Endodermal cell (in vitro differentiated cells): ENCODE measurements at regions not wholly inside any gene's neighbourhood (a gene's known extent, or its start where the extent isn't known, plus 50 kb on each side); places are given as distances from the start of the nearest gene placed in this dataset.

ENCODE experiments used
- DNase-seq: peaks from one replicate; pipeline ENCODE4 v3.0.0-alpha.2; 2017
- H3K27ac ChIP-seq: 2 replicates; pipeline ENCODE4 v1.5.1; 2013; ENCODE audit warnings: mild to moderate bottlenecking, low read depth, low read length, moderate library complexity
- H3K27me3 ChIP-seq: 2 replicates; pipeline ENCODE4 v1.6.1; 2013; ENCODE audit warnings: mild to moderate bottlenecking, low read length, moderate library complexity; ENCODE audit not compliant: insufficient read depth, control insufficient read depth, poor library complexity, severe bottlenecking
- H3K36me3 ChIP-seq: 2 replicates; pipeline ENCODE4 v1.7.0; 2013; ENCODE audit warnings: mild to moderate bottlenecking, low read length, moderate library complexity; ENCODE audit not compliant: control insufficient read depth, insufficient read depth
- H3K4me1 ChIP-seq: one replicate; pipeline ENCODE4 v1.7.0; 2013; ENCODE audit warnings: low read length; ENCODE audit not compliant: control insufficient read depth, insufficient read depth
- H3K4me3 ChIP-seq: 2 replicates; pipeline ENCODE4 v1.5.1; 2013; ENCODE audit warnings: mild to moderate bottlenecking, low read length, moderate library complexity
- H3K9ac ChIP-seq: 2 replicates; pipeline ENCODE4 v1.6.1; 2013; ENCODE audit warnings: mild to moderate bottlenecking, low read length, moderate library complexity; ENCODE audit not compliant: poor library complexity, severe bottlenecking; ENCODE audit errors: extremely low read depth
- H3K9me3 ChIP-seq: 2 replicates; pipeline ENCODE4 v1.6.1; 2013; ENCODE audit warnings: mild to moderate bottlenecking, low read length, moderate library complexity; ENCODE audit not compliant: control insufficient read depth
- H3K27ac Mint-ChIP-seq: 2 replicates; pipeline ENCODE4 v1.8.0; 2020; ENCODE audit warnings: mixed read lengths
- H3K27me3 Mint-ChIP-seq: 2 replicates; pipeline ENCODE4 v1.8.0; 2021; ENCODE audit warnings: mild to moderate bottlenecking, mixed read lengths; ENCODE audit not compliant: insufficient read depth
- H3K36me3 Mint-ChIP-seq: 2 replicates; pipeline ENCODE4 v1.8.0; 2020; ENCODE audit warnings: low read depth, mixed read lengths
- H3K4me1 Mint-ChIP-seq: 2 replicates; pipeline ENCODE4 v1.8.0; 2020; ENCODE audit warnings: mixed read lengths
- H3K4me3 Mint-ChIP-seq: 2 replicates; pipeline ENCODE4 v1.8.0; 2020; ENCODE audit warnings: mild to moderate bottlenecking, moderate library complexity, mixed read lengths
- H3K9me3 Mint-ChIP-seq: 2 replicates; pipeline ENCODE4 v1.8.0; 2020; ENCODE audit warnings: mild to moderate bottlenecking, mixed read lengths
- WGBS, 2 experiments: methylation state at CpG; one replicate each; pipeline versions ENCODE4 v1.1.5 to v1.1.7; 2013; ENCODE audit warnings: missing lambda C conversion rate in 2 of 2, mixed read lengths in 1 of 2; ENCODE audit not compliant: insufficient coverage in 1 of 2, insufficient read length in 1 of 2; 5-methylcytosine and 5-hydroxymethylcytosine counted together
- TF ChIP-seq, protein P1 (sequence below): fragments of 200-600 bp; sonication (generic); conservative IDR thresholded peaks from 2 replicates; pipeline ENCODE4 v1.5.0; 2021; ENCODE audit warnings: antibody characterized with exemption, mild to moderate bottlenecking

GRCh38 chr2:56040834-56041233, 117.3 kb upstream of the EFEMP1 start:
- H3K36me3 Mint-ChIP-seq, result no peaks in the 10 kb centered on the region
- H3K27me3 Mint-ChIP-seq, result peaks cover 2% of the 10 kb centered on the region

DNA sequence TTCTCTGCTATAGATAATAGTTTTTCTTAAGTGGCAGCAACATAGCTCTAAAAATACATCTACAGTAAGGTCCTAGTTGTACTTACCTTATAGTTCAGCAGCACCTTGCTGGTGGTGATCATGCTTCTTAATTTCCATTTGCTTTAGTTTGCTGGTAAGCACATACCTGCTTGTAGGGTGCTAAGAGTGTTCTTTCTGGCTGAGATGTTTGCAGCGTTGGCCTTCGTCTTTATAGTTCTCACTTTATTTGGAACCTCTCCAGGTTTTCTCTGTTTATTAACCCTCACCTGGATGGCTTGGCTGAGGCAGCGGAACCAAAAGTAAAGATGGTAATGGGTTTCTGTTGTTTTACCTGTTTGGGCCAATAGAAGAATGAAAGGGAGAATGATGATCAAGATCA, 123.6 kb upstream of the EFEMP1 start:
- TF ChIP-seq, protein P1, sequence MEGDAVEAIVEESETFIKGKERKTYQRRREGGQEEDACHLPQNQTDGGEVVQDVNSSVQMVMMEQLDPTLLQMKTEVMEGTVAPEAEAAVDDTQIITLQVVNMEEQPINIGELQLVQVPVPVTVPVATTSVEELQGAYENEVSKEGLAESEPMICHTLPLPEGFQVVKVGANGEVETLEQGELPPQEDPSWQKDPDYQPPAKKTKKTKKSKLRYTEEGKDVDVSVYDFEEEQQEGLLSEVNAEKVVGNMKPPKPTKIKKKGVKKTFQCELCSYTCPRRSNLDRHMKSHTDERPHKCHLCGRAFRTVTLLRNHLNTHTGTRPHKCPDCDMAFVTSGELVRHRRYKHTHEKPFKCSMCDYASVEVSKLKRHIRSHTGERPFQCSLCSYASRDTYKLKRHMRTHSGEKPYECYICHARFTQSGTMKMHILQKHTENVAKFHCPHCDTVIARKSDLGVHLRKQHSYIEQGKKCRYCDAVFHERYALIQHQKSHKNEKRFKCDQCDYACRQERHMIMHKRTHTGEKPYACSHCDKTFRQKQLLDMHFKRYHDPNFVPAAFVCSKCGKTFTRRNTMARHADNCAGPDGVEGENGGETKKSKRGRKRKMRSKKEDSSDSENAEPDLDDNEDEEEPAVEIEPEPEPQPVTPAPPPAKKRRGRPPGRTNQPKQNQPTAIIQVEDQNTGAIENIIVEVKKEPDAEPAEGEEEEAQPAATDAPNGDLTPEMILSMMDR, result no peak
- Mint-ChIP-seq H3K27me3 (peaks cover 2% of the 10 kb centered on the region), H3K36me3 (no peaks in the 10 kb centered on the region), H3K4me1 (no peaks in the 10 kb centered on the region), H3K9me3 (no peaks in the 10 kb centered on the region), H3K4me3 (no peak overlapping the region), H3K27ac (no peak overlapping the region)
- Histone ChIP-seq H3K4me3 (no peak overlapping the region), H3K4me1 (no peaks in the 10 kb centered on the region), H3K36me3 (no peaks in the 10 kb centered on the region), H3K27ac (no peak overlapping the region), H3K9me3 (no peaks in the 10 kb centered on the region), H3K9ac (no peak overlapping the region), H3K27me3 (no peaks in the 10 kb centered on the region)
- no peak for DNase-seq
- 97% methylated on average over 3 of the region's 3 CpGs; no CpG with 5 or more reads in 1 of the 2 experiments for WGBS, 2 experiments

More at GRCh38 chr2:56040834-56041233, 117.3 kb upstream of the EFEMP1 start:
- no peak overlapping the region for H3K27ac Mint-ChIP-seq
- Histone ChIP-seq H3K4me3 (no peak overlapping the region), H3K4me1 (no peaks in the 10 kb centered on the region), H3K27ac (no peak overlapping the region), H3K36me3 (no peaks in the 10 kb centered on the region), H3K9me3 (no peaks in the 10 kb centered on the region), H3K27me3 (no peaks in the 10 kb centered on the region), H3K9ac (no peak overlapping the region)
- no peak for DNase-seq
- no peak overlapping the region for H3K4me3 Mint-ChIP-seq
- H3K9me3 Mint-ChIP-seq, result no peaks in the 10 kb centered on the region
- TF ChIP-seq, protein P1, result no peak
- no peaks in the 10 kb centered on the region for H3K4me1 Mint-ChIP-seq

GRCh38 chr2:56049233-56049845, 125.8 kb upstream of the EFEMP1 start:
- H3K9me3 Mint-ChIP-seq, result no peaks in the 10 kb centered on the region
- Histone ChIP-seq H3K4me3 (no peak overlapping the region), H3K27me3 (no peaks in the 10 kb centered on the region), H3K9ac (no peak overlapping the region), H3K4me1 (peaks cover 5% of the 10 kb centered on the region), H3K27ac (no peak overlapping the region), H3K9me3 (no peaks in the 10 kb centered on the region), H3K36me3 (no peaks in the 10 kb centered on the region)
- TF ChIP-seq, protein P1, result no peak
- no peak overlapping the region for H3K27ac Mint-ChIP-seq
- DNase-seq, result no peak
- peaks cover 16% of the 10 kb centered on the region for H3K4me1 Mint-ChIP-seq
- no peaks in the 10 kb centered on the region for H3K36me3 Mint-ChIP-seq
- WGBS, 2 experiments, result 86 to 94% methylated on average over 3 to 10 of the region's 10 CpGs
- H3K27me3 Mint-ChIP-seq, result peaks cover under 1% of the 10 kb centered on the region
- H3K4me3 Mint-ChIP-seq, result no peak overlapping the region
